GM21515 (cell line): ENCODE measurements at regions not wholly inside any gene's neighbourhood (a gene's known extent, or its start where the extent isn't known, plus 50 kb on each side); places are given as distances from the start of the nearest gene placed in this dataset.
"Not testable (repeated sequence)": the region's sequence is repeated elsewhere in the genome, so short reads cannot be mapped to it uniquely, and the experiment has no call there.

Source experiments
- ATAC-seq: cut with Tn5 transposase; IDR thresholded peaks from one replicate; pipeline ENCODE4 v1.9.1; 2021; ENCODE audit not compliant: unreplicated experiment

GRCh38 chr9:22170556-22170955, 161.5 kb upstream of the CDKN2B start:
- ATAC-seq = no peak

DNA sequence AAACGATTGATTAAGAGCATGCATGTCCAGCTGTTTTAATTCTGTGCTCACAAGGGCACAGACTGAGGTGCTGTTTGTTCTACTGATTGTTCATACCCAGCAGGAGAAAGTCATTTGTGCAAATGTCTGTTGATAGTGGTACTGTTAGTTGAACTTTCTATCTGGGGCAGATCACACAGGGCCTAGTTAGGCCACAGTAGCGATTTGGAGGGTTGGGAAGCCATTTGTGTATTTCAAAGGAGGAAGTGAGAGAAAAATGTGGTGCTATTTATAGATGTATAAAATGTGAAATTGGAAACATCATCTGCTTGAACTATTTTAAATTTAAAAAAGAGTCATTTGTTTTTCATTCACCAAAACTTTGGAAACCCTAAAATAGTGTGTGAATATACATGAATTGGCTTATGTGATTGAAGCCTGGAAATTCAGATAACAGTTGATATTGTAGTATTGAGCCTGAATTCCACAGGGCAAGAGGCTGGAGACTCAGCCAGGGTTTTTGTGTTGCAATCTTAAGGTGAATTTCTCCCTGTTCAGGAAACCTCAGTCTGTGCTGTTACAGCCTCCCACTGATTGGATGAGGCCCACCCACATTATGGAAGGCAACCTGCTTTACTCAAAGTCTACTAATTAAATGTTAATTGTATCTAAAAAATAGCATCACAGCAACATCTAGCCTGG, 162.0 kb upstream of the CDKN2B start:
- no peak for ATAC-seq

DNA sequence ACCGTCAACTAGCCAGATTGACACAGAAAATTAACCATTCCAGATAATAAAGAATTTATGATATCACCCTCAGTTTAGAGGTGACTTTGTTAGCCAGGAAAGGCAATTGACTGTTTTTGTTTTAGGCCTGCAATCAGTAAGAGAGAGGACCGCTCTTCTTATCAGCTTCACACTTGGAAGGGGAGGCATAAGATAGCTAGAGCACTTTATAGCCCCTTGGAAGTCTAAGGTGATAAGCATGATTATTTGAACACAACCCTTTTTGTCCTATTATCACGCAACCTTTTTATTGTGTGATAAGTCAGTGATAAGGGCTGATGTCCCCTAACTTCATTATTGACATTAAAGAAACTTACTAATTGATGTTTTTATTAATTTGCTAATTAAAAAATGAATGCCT, 162.6 kb upstream of the CDKN2B start:
- ATAC-seq = no peak

DNA sequence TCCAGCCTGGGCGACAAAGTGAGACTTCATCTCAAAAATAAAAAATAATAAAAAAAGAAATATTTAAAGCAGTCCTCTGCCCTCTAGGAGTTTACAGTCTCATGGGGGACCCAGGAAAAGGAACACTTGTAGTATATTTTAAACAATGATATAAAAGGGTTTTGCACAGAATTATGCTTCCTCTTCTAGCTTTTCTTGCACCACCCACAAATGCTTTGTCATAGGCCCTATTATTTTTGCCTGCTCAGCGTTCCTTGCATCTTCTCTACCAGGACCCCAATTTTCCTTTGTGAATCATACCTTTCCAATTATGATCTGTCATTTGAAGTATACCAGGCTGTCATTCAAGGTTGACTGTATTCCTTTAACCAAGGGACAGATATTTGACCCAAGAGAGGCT, 164.8 kb upstream of the CDKN2B start:
- ATAC-seq = no peak

- no peak for ATAC-seq
These were observed 167.0 kb upstream of the CDKN2B start for GRCh38 chr9:22175972-22176545.

GRCh38 chr9:22181021-22181420, 171.9 kb upstream of the CDKN2B start:
- not testable (repeated sequence) for ATAC-seq

- no peak for ATAC-seq
These were observed 180.4 kb upstream of the CDKN2B start for GRCh38 chr9:22189471-22189870.

DNA sequence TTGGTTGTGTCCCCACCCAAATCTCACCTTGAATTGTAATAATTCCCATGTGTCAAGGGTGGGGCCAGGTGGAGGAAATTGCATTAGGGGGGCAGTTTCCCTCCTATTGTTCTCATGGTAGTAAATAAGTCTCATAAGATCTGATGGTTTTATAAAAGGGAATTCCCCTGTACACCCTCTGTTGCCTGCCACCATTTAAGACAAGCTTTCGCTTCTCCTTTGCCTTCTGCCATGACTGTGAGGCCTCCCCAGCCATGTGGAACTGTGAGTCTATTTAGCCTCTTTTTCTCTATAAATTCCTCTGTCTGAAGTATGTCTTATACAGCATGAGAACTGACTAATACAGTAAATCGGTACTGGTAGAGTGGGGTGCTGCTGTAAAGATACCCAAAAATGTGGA, 187.9 kb upstream of the CDKN2B start:
- peak; percentile 77 for ATAC-seq

DNA sequence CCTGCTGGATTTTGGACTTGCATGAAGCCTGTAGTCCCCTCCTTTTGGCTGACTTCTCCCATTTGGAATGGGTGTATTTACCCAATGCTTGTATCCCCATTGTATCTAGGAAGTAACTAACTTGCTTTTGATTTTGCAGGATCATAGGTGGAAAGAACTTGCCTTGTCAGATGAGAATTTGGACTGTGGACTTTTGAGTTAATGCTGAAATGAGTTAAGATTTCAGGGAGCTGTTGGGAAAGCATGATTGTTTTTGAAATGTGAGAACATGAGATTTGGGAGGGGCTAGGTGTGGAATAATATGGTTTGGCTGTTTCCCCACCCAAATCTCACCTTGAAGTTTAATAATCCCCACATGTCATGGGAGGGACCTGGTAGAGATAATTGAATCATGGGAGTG, 189.6 kb upstream of the CDKN2B start:
- ATAC-seq = no peak

DNA sequence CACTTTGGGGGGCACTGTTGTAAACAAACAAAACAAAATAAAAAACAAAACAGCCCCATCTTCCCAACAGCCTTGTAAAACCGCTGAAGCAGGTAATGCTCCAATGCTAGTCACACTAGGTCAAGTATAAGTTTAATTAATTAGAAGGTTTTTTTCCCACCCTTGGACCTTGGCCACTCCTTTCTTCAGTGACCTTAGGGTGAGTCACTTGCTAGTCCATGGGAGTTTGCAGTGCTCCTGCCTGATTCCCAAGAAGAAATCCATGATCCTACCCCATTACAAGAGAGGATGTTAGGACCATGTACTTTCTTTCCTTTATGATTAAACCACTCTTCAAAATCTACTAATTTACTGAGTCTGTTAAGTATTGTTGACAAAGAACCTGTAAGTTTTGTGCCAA, 192.2 kb upstream of the CDKN2B start:
- ATAC-seq = no peak

DNA sequence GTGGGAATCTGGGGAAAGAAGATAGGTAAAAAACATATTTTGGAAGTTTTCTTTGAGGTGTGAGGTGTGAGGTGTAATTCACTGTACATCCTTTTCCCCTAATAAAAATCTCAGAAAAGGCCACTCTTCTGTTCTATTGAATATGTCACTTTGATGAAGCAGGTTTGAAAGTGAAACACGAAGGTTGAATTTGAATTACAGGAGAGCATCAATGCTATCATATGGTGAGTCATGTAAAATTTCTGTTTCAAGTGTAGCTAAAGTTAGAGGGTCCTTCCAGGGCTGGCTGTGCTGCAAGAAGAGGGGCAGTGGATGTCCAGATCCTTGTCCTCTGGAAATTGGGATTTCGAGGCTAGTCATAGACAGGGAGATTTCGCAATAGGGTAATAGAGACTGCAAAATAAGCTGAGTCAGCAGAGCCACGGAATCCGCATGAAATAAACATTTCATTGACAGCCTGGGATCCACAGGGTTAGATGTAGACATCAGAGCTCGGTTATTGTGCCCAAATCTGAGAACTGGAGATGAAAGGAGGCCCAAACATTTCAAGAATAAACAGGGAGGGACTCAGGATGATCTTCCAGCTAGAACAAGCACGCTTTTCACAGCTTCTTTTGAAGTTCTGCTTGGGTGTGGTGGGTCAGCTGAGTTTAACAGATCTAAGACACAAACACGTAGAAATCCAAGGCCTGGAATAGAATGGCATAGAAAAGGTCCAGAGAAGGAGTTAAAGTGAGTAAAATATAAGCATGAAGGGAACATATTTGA, 194.4 kb upstream of the CDKN2B start:
- no peak for ATAC-seq

GRCh38 chr9:22204240-22204639, 195.1 kb upstream of the CDKN2B start:
- no peak for ATAC-seq

DNA sequence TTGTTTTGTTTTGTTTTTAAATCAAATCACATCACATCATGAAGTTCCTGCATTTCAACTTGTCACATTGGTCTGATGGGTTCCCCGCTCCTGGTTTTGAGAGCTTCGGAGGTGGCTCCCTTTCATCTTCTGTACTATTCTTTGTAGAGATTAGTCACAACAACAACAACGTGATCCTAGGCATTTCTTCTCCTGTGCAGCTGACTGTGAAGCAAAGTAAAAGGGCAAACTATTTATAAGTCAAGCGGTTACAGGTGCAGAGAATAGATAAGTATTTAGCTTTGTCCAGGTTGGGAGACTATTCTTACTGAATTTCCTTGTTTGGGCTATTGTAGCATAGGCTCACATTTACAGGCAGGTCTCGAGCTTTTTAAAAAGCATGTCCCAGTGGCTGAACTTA, 197.7 kb upstream of the CDKN2B start:
- no peak for ATAC-seq

- no peak for ATAC-seq
These were observed 199.9 kb upstream of the CDKN2B start for GRCh38 chr9:22208846-22209585.

DNA sequence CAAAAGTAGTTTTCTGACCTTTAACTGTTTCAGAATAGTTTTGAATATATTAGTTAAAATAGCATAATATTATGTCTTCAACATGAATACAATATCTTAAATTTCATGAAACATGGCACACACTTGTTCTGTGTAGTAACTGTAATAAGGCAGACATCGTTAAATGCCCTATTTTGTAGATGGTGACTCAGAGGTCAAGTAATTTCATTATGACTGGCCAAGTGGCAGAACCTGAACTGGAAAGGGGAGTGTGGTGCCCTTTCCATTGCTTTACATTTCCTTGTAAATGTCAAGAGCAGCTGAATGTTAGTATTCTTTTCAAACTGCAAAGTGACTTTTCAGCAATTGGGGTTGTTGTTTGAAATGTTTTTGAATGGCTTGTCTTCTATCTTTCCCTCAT, 201.2 kb upstream of the CDKN2B start:
- ATAC-seq = no peak

DNA sequence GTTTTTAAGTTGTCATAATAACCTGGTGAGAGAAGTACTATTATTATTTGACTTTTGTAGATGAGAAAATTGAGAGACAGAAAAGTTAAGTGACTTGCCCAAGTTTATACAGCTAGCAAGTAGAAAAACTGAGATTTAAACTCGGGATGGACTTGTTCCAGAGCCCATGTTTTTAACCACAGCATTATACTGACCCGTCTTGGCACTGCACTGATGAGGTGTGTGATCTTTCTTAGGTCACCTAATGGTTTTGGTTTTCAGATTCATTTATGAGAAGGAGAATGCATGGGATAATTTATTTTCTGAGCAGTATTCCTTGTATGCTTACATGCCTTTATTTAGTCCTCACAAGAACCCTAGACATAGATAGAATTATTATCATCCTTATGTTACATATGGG, 201.8 kb upstream of the CDKN2B start:
- no peak for ATAC-seq

GRCh38 chr9:22211588-22212360, 202.7 kb upstream of the CDKN2B start:
- no peak for ATAC-seq

DNA sequence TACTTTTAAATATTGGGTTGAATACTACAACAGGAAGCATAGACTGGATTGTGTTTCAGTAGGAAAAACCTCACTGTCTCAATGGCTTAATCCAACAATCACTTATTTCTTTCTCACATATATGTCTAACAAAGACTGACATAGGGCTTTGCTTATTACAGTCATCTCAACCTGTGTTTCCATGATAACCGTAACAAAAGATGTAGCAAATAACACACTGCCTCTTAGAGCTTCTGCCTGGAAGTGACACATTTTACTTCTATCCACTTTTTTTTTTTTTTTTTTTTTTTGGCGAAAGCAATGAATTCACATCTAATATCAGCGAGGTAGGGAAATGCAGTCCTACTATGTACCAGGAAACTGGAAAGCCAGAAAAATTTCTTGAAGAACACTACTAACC, 204.9 kb upstream of the CDKN2B start:
- no peak for ATAC-seq

GRCh38 chr9:22214497-22215031, 205.5 kb upstream of the CDKN2B start:
- no peak for ATAC-seq

DNA sequence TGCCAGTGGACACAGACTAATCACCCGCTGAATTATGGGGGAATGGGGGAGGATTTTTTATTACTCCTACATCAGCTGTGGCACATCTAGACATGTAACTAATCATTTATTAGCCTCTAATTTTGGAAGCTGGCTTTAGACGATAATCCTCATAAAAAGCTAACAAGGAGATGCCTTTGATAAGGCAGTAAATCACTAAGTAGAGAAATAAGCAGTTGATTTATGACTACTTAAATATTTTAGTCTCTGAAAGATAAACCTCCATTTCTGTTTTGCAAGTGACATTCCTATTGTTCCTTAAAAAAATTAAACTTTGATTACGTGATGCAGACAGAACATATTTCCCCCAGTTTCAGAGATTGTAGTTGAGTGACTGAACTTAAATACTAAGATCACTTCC, 206.4 kb upstream of the CDKN2B start:
- ATAC-seq = no peak

DNA sequence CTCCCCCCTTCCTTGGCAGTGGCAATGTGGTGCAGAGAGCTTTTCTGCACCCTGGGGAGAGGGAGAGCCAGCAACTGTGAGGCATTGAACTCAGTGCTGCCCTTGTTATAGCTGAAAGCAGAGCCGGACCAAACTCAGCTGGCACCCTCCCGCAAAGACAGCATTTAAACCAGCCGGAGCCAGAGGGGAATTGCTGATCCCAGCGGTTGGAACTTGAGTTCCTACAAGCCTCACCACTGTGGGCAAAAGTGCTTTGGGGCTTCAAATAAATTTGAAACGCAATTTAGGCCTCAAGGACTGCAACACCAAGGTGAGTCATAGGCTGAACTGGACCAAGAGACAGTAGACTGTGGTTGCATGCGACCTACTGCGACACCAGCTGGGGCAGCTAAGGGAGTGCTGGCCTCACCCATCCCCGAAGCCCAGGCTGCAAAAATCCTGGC, 207.6 kb upstream of the CDKN2B start:
- ATAC-seq = no peak
